ENCODE measurements at regions not wholly inside any gene's neighbourhood (a gene's known extent, or its start where the extent isn't known, plus 50 kb on each side); places are given as distances from the start of the nearest gene placed in this dataset.
"Not testable (repeated sequence)": the region's sequence is repeated elsewhere in the genome, so short reads cannot be mapped to it uniquely, and the experiment has no call there.

DNA sequence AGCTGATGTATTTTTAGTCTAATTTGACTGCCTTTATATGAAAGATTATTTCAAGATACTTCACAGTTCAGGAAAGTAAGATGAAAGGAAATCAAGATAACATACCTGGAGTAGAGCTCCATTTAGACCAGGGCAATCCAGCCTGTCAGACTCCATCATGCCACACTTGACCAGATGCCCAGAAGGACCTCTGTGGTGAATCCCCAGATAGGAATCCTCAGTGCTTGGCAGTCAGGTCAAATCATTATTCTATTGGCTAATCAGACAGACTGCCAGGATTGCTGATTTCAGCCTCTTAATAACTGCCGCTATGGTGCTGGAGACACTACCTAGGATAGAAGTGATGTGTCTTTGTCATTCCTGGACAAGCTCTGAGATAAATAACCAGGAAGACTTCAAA, 404.2 kb downstream of the STK39 start:
- no peak overlapping the region for H3K4me2 ChIP-seq (ENCODE audit: control insufficient read depth, extremely low read depth, insufficient read depth, low read depth, low read length)
- H3K4me1 ChIP-seq (ENCODE audit: control insufficient read depth, extremely low read depth, insufficient read depth, low read length): no peaks in the 10 kb centered on the region

GRCh38 chr2:167842047-167842446, 405.3 kb downstream of the STK39 start:
- no peaks in the 10 kb centered on the region for H3K79me2 ChIP-seq (ENCODE audit: control insufficient read depth, insufficient read depth, low read length)
- no peaks in the 10 kb centered on the region for H3K36me3 ChIP-seq (ENCODE audit: control insufficient read depth in 2 of 2, extremely low read depth in 1 of 2, insufficient read depth in 2 of 2, low read length in 2 of 2)
- H3K4me2 ChIP-seq (ENCODE audit: control insufficient read depth, extremely low read depth, insufficient read depth, low read depth, low read length): no peak overlapping the region
- FAIRE-seq: no peak
- dilution Hi-C loops (cut with MboI; ENCODE audit: extremely low pct_ligation_motif_present, low sequenced_read_pairs): no loop called here
- H3K27ac ChIP-seq (ENCODE audit: control insufficient read depth, insufficient read depth, low read length): no peak overlapping the region
- no peak overlapping the region for H3K9ac ChIP-seq (ENCODE audit: control insufficient read depth, extremely low read depth, insufficient read depth, low read length)
- DNase-seq (ENCODE audit: low read depth, low spot score): no peak
- TF ChIP-seq EZH2 (IDR thresholded peaks at IDR 0.05; ENCODE audit: low read length): no peak
- TF ChIP-seq CTCF (optimal IDR thresholded peaks at IDR 0.05 in 1 of 3, IDR thresholded peaks at IDR 0.05 in 1 of 3, conservative IDR thresholded peaks at IDR 0.05 in 1 of 3; ENCODE audit: extremely low read depth in 1 of 3, insufficient read depth in 2 of 3, low read length in 3 of 3): no peak
- H3K4me3 ChIP-seq (ENCODE audit: control insufficient read depth in 2 of 3, extremely low read depth in 1 of 3, insufficient read depth in 2 of 3, low read depth in 1 of 3, low read length in 3 of 3): no peak overlapping the region
- H3K27me3 ChIP-seq (ENCODE audit: control insufficient read depth, extremely low read depth, insufficient read depth, low read length): no peaks in the 10 kb centered on the region
- no peak overlapping the region for H2AFZ ChIP-seq (ENCODE audit: control insufficient read depth, low read length)
- no peaks in the 10 kb centered on the region for H3K9me3 ChIP-seq (ENCODE audit: control insufficient read depth, low read depth, low read length)
- no peaks in the 10 kb centered on the region for H3K9me1 ChIP-seq (ENCODE audit: control insufficient read depth, extremely low read depth, insufficient read depth, low read length)
- no peaks in the 10 kb centered on the region for H4K20me1 ChIP-seq (ENCODE audit: control insufficient read depth, extremely low read depth, insufficient read depth, low read length)
- H3K4me1 ChIP-seq (ENCODE audit: control insufficient read depth, extremely low read depth, insufficient read depth, low read length): no peaks in the 10 kb centered on the region

More for the DNA sequence above, 404.2 kb downstream of the STK39 start:
- Histone ChIP-seq H3K9ac (ENCODE audit: control insufficient read depth, extremely low read depth, insufficient read depth, low read length) (no peak overlapping the region), H3K4me3 (ENCODE audit: control insufficient read depth in 2 of 3, extremely low read depth in 1 of 3, insufficient read depth in 2 of 3, low read depth in 1 of 3, low read length in 3 of 3) (no peak overlapping the region), H3K36me3 (ENCODE audit: control insufficient read depth in 2 of 2, extremely low read depth in 1 of 2, insufficient read depth in 2 of 2, low read length in 2 of 2) (no peaks in the 10 kb centered on the region), H2AFZ (ENCODE audit: control insufficient read depth, low read length) (no peak overlapping the region), H3K27ac (ENCODE audit: control insufficient read depth, insufficient read depth, low read length) (no peak overlapping the region), H3K9me1 (ENCODE audit: control insufficient read depth, extremely low read depth, insufficient read depth, low read length) (no peaks in the 10 kb centered on the region), H3K9me3 (ENCODE audit: control insufficient read depth, low read depth, low read length) (no peaks in the 10 kb centered on the region), H4K20me1 (ENCODE audit: control insufficient read depth, extremely low read depth, insufficient read depth, low read length) (no peaks in the 10 kb centered on the region), H3K27me3 (ENCODE audit: control insufficient read depth, extremely low read depth, insufficient read depth, low read length) (no peaks in the 10 kb centered on the region), H3K79me2 (ENCODE audit: control insufficient read depth, insufficient read depth, low read length) (no peaks in the 10 kb centered on the region)
- dilution Hi-C loops (cut with MboI; ENCODE audit: extremely low pct_ligation_motif_present, low sequenced_read_pairs): no loop called here
- TF ChIP-seq EZH2 (IDR thresholded peaks at IDR 0.05; ENCODE audit: low read length) (no peak), CTCF (optimal IDR thresholded peaks at IDR 0.05 in 1 of 3, IDR thresholded peaks at IDR 0.05 in 1 of 3, conservative IDR thresholded peaks at IDR 0.05 in 1 of 3; ENCODE audit: extremely low read depth in 1 of 3, insufficient read depth in 2 of 3, low read length in 3 of 3) (no peak)
- DNase-seq (ENCODE audit: low read depth, low spot score) (no peak), FAIRE-seq (no peak)

- H3K9me3 ChIP-seq (ENCODE audit: control insufficient read depth, low read depth, low read length); H3K9me1 ChIP-seq (ENCODE audit: control insufficient read depth, extremely low read depth, insufficient read depth, low read length); H2AFZ ChIP-seq (ENCODE audit: control insufficient read depth, low read length); H3K4me3 ChIP-seq (ENCODE audit: control insufficient read depth in 2 of 3, extremely low read depth in 1 of 3, insufficient read depth in 2 of 3, low read depth in 1 of 3, low read length in 3 of 3); H3K4me2 ChIP-seq (ENCODE audit: control insufficient read depth, extremely low read depth, insufficient read depth, low read depth, low read length); FAIRE-seq; dilution Hi-C loops (cut with MboI; ENCODE audit: extremely low pct_ligation_motif_present, low sequenced_read_pairs); H3K4me1 ChIP-seq (ENCODE audit: control insufficient read depth, extremely low read depth, insufficient read depth, low read length); H3K9ac ChIP-seq (ENCODE audit: control insufficient read depth, extremely low read depth, insufficient read depth, low read length); DNase-seq (ENCODE audit: low read depth, low spot score); H3K27ac ChIP-seq (ENCODE audit: control insufficient read depth, insufficient read depth, low read length); H3K79me2 ChIP-seq (ENCODE audit: control insufficient read depth, insufficient read depth, low read length); H3K36me3 ChIP-seq (ENCODE audit: control insufficient read depth in 2 of 2, extremely low read depth in 1 of 2, insufficient read depth in 2 of 2, low read length in 2 of 2); H3K27me3 ChIP-seq (ENCODE audit: control insufficient read depth, extremely low read depth, insufficient read depth, low read length); H4K20me1 ChIP-seq (ENCODE audit: control insufficient read depth, extremely low read depth, insufficient read depth, low read length): not testable (repeated sequence)
Observed at GRCh38 chr2:167835290-167835689, 412.1 kb downstream of the STK39 start.

Data from keratinocyte (primary cell).